A549 (cell line): ENCODE measurements at regions not wholly inside any gene's neighbourhood (a gene's known extent, or its start where the extent isn't known, plus 50 kb on each side); places are given as distances from the start of the nearest gene placed in this dataset.

Source experiments
- ATAC-seq, 2 experiments: fragments of 200-7000 bp in 1 of 2; fragments of >200 bp in 1 of 2; cut with Nextera tagmentation in 1 of 2; cut with Tn5 transposase in 1 of 2; 3 replicates each; pipeline versions ENCODE4 v1.8.0 to v1.9.1; 2018 to 2020; ENCODE audit warnings: mild to moderate bottlenecking in 1 of 2, moderate library complexity in 1 of 2
- CTCF ChIA-PET: fragments of 300-600 bp; sonication (Branson Sonifier 250); formaldehyde crosslinking; extraction: SDS; loops from one replicate; lab custom pipeline; 2021; ENCODE audit warnings: antibody characterized with exemption, inconsistent platforms; lab: Yijun Ruan, JAX
- POLR2A ChIA-PET: fragments of 350-600 bp; formaldehyde crosslinking; extraction: SDS; loops from one replicate; lab custom pipeline; 2021; ENCODE audit warnings: antibody characterized with exemption, inconsistent platforms; lab: Yijun Ruan, JAX
- DNase-seq, 2 experiments: peaks; one replicate each; pipeline versions ENCODE4 v3.0.0 to v3.0.0-alpha.2; 2011 to 2016; ENCODE audit warnings: low read depth in 1 of 2, low spot score in 1 of 2
- FAIRE-seq: peaks from 2 replicates; lab custom pipeline; 2011; peaks lifted over from hg19 to GRCh38; lab: Jason Lieb, UNC
- H3K27ac ChIP-seq, 2 experiments: fragments of >200 bp; sonication (Bioruptor Twin); formaldehyde crosslinking; 3 replicates each; pipeline ENCODE4 v1.5.1; 2016 to 2017
- H3K4me1 ChIP-seq: fragments of >200 bp; sonication (Bioruptor Twin); formaldehyde crosslinking; 3 replicates; pipeline ENCODE4 v1.6.1; 2016
- H3K4me2 ChIP-seq: fragments of >200 bp; sonication (Bioruptor Twin); formaldehyde crosslinking; 3 replicates; pipeline ENCODE4 v1.6.1; 2016
- H3K4me3 ChIP-seq: fragments of >200 bp; sonication (Bioruptor Twin); formaldehyde crosslinking; 3 replicates; pipeline ENCODE4 v1.5.1; 2016
- H3K9me3 ChIP-seq: fragments of >200 bp; sonication (Bioruptor Twin); formaldehyde crosslinking; 3 replicates; pipeline ENCODE4 v1.6.1; 2016
- BHLHE40 ChIP-seq: IDR thresholded peaks from 2 replicates; pipeline ENCODE4 v1.6.1; 2012; ENCODE audit warnings: low read depth, low read length, inconsistent platforms
- CHD2 ChIP-seq: fragments of 150-350 bp; IDR thresholded peaks from 2 replicates; pipeline ENCODE4 v1.6.1; 2014; ENCODE audit warnings: low read length; ENCODE audit not compliant: partially characterized antibody
- GATA3 ChIP-seq: IDR thresholded peaks from 2 replicates; pipeline ENCODE4 v1.6.1; 2012; ENCODE audit warnings: borderline replicate concordance
- KDM5A ChIP-seq: fragments of 200-600 bp; sonication (generic); IDR thresholded peaks from 2 replicates; pipeline ENCODE4 v1.6.1; 2016; ENCODE audit warnings: antibody characterized with exemption, mild to moderate bottlenecking
- MAFK ChIP-seq: fragments of 450-650 bp; IDR thresholded peaks from 2 replicates; pipeline ENCODE4 v1.6.1; 2014; ENCODE audit not compliant: partially characterized antibody
- MYC ChIP-seq: IDR thresholded peaks from 2 replicates; pipeline ENCODE4 v1.6.1; 2012; ENCODE audit warnings: mild to moderate bottlenecking, inconsistent platforms, low read length, improper control_type of control experiment, borderline replicate concordance
- NFE2L2 ChIP-seq: fragments of 150-350 bp; conservative IDR thresholded peaks from 2 replicates; pipeline ENCODE4 v1.6.1; 2014; ENCODE audit warnings: low read length
- PHF8 ChIP-seq: fragments of 200-600 bp; sonication (generic); IDR thresholded peaks from 2 replicates; pipeline ENCODE4 v1.6.1; 2016; ENCODE audit warnings: low read depth, mild to moderate bottlenecking, antibody characterized with exemption, moderate library complexity, borderline replicate concordance
- POLR2A ChIP-seq: IDR thresholded peaks from 2 replicates; pipeline ENCODE4 v1.6.1; 2012; ENCODE audit warnings: mild to moderate bottlenecking, low read length
- RAD21 ChIP-seq, 2 experiments: fragments of >200 bp in 1 of 2; sonication (Bioruptor Twin) in 1 of 2; formaldehyde crosslinking in 1 of 2; IDR thresholded peaks in 1 of 2; conservative IDR thresholded peaks in 1 of 2; 2 replicates in 1 of 2; 3 replicates in 1 of 2; pipeline ENCODE4 v1.6.1; 2012 to 2018; ENCODE audit warnings: inconsistent platforms in 1 of 2
- ZC3H11A ChIP-seq: fragments of 450-650 bp; IDR thresholded peaks from 2 replicates; pipeline ENCODE4 v1.6.1; 2014; ENCODE audit warnings: antibody characterized with exemption, mild to moderate bottlenecking
- ZNF302 ChIP-seq: fragments of 250-450 bp; sonication (Bioruptor Pico); IDR thresholded peaks from 2 replicates; pipeline ENCODE4 v1.9.0; 2021; ENCODE audit warnings: inconsistent platforms, mild to moderate bottlenecking, moderate library complexity
- WGBS: methylation state at CpG from one replicate; pipeline ENCODE4 v1.1.6; 2017; ENCODE audit errors: missing lambda C conversion rate; 5-methylcytosine and 5-hydroxymethylcytosine counted together
- TF ChIP-seq, protein P1 (sequence below): fragments of 200-600 bp; sonication (generic); IDR thresholded peaks from 2 replicates; pipeline ENCODE4 v1.6.1; 2016; ENCODE audit warnings: antibody characterized with exemption, mild to moderate bottlenecking, moderate library complexity
- TF ChIP-seq, protein P2 (sequence below): fragments of 150-350 bp; IDR thresholded peaks from 2 replicates; pipeline ENCODE4 v1.6.1; 2014; ENCODE audit warnings: low read depth, mild to moderate bottlenecking, low read length

DNA sequence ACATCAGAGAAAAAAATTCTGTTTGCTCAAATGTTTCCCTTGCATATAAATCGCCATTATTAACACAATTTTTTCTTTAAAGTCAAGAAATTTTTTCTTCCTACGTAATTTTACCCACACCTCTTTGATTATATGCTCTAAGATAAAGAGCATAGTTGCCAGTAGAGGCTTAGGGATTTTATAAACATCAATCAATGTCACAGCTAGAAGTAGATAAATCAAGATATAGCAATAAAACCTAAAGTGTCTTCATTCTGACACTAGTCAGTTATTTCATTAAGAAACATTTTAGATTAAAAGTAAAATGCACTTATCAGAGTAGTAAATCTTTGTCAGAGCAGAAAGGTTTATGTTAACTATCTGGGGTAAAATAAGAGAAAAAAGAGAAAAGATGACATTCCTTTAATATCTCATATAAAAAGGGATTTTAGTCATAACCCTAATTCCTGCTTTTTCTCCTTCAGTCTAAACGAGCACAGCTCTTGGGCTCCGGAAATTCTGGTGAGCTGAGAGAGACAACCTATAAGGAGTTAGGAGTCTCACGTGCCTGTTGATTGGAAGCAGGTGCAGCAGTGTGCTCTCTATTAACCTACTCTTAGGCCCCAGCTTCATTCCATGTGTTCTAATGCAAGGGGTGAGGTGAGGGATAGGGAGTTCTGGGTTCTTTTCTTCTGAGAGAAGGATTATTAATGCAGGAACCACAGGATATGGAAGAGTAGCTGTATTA is 172.4 kb upstream of the GULP1 start:
- DNase-seq (no peak), FAIRE-seq (no peak)
- WGBS: 61% methylated on average over 5 of the region's 5 CpGs
- Histone ChIP-seq H3K9me3 (no peaks in the 10 kb centered on the region), H3K4me2 (no peak overlapping the region)
- no peak for TF ChIP-seq CHD2
- TF ChIP-seq ZNF302 (CRISPR knock-in tag): no peak
- TF ChIP-seq BHLHE40: no peak
- TF ChIP-seq NFE2L2: no peak
- no peak for TF ChIP-seq KDM5A
- no peak for TF ChIP-seq MYC
- TF ChIP-seq, protein P1, sequence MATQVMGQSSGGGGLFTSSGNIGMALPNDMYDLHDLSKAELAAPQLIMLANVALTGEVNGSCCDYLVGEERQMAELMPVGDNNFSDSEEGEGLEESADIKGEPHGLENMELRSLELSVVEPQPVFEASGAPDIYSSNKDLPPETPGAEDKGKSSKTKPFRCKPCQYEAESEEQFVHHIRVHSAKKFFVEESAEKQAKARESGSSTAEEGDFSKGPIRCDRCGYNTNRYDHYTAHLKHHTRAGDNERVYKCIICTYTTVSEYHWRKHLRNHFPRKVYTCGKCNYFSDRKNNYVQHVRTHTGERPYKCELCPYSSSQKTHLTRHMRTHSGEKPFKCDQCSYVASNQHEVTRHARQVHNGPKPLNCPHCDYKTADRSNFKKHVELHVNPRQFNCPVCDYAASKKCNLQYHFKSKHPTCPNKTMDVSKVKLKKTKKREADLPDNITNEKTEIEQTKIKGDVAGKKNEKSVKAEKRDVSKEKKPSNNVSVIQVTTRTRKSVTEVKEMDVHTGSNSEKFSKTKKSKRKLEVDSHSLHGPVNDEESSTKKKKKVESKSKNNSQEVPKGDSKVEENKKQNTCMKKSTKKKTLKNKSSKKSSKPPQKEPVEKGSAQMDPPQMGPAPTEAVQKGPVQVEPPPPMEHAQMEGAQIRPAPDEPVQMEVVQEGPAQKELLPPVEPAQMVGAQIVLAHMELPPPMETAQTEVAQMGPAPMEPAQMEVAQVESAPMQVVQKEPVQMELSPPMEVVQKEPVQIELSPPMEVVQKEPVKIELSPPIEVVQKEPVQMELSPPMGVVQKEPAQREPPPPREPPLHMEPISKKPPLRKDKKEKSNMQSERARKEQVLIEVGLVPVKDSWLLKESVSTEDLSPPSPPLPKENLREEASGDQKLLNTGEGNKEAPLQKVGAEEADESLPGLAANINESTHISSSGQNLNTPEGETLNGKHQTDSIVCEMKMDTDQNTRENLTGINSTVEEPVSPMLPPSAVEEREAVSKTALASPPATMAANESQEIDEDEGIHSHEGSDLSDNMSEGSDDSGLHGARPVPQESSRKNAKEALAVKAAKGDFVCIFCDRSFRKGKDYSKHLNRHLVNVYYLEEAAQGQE: no peak
- no peak for TF ChIP-seq MAFK
- TF ChIP-seq, all 56 proteins: peak for 0
- ChIA-PET CTCF (no interaction called here), POLR2A (no interaction called here)
- H3K4me1 ChIP-seq: no peaks in the 10 kb centered on the region
- ATAC-seq: no peak
- H3K4me3 ChIP-seq: no peak overlapping the region
- H3K27ac ChIP-seq: no peak overlapping the region

DNA sequence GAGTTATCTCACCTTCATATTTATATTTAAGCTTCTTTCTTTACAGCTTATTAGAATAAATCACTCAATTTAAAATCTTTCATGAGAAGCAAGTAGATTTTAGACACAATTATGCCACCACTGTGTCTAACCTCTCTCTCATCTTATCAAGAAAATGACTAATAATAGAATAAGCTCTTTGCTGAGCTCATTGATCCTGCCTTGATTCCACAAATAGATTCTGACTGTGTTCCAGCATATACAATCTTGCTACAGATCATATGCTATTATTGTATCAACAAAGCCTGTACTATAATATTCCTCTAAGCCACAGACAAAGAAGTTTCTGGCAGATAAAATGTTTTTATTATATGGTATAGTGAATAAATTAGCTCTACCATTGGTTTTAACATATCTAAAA is 168.7 kb upstream of the GULP1 start:
- POLR2A ChIA-PET: no interaction called here
- no peaks in the 10 kb centered on the region for H3K4me1 ChIP-seq
- TF ChIP-seq ZC3H11A (no peak), CHD2 (no peak), PHF8 (no peak)
- TF ChIP-seq, protein P2, sequence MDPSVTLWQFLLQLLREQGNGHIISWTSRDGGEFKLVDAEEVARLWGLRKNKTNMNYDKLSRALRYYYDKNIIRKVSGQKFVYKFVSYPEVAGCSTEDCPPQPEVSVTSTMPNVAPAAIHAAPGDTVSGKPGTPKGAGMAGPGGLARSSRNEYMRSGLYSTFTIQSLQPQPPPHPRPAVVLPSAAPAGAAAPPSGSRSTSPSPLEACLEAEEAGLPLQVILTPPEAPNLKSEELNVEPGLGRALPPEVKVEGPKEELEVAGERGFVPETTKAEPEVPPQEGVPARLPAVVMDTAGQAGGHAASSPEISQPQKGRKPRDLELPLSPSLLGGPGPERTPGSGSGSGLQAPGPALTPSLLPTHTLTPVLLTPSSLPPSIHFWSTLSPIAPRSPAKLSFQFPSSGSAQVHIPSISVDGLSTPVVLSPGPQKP: no peak
- no peak overlapping the region for H3K27ac ChIP-seq
- FAIRE-seq (no peak), ATAC-seq (no peak), DNase-seq (no peak)
- CTCF ChIA-PET: no interaction called here
- no peak overlapping the region for H3K4me3 ChIP-seq
- no peaks in the 10 kb centered on the region for H3K9me3 ChIP-seq
- H3K4me2 ChIP-seq: no peak overlapping the region

DNA sequence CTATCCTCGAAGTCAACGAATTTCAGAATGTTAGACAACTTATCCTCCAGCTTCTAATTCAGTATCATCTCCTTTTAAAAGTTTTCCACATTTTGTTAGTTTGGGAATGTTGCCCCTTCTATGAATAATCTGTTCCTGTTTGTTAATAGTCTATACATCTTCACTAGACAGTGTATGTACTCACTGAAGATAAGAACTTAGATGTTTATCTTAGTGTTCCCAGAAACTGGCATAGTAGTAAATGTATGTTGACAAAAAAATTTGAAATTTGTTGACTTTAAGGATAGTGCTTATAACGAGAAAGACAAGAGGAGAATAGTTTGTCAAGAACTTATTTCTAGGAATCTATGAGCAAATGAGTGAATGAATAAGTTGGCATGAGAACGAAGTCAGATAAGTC is 162.0 kb upstream of the GULP1 start:
- H3K9me3 ChIP-seq: no peaks in the 10 kb centered on the region
- H3K4me3 ChIP-seq: no peak overlapping the region
- FAIRE-seq: no peak
- ChIA-PET POLR2A (no interaction called here), CTCF (no interaction called here)
- ATAC-seq: no peak
- TF ChIP-seq POLR2A (no peak), RAD21 (conservative IDR thresholded peaks at IDR 0.05 in 1 of 2, IDR thresholded peaks at IDR 0.05 in 1 of 2) (no peak), GATA3 (no peak)
- TF ChIP-seq, protein P1: no peak
- H3K27ac ChIP-seq: no peak overlapping the region
- 64% methylated on average over 4 of the region's 4 CpGs for WGBS
- no peak for DNase-seq
- H3K4me2 ChIP-seq: no peak overlapping the region
- H3K4me1 ChIP-seq: no peaks in the 10 kb centered on the region
